GM19463 (cell line): ENCODE measurements at regions not wholly inside any gene's neighbourhood (a gene's known extent, or its start where the extent isn't known, plus 50 kb on each side); places are given as distances from the start of the nearest gene placed in this dataset.
"Not testable (repeated sequence)": the region's sequence is repeated elsewhere in the genome, so short reads cannot be mapped to it uniquely, and the experiment has no call there.

Experiments used
- ATAC-seq: cut with Tn5 transposase; IDR thresholded peaks from one replicate; pipeline ENCODE4 v1.9.1; 2021; ENCODE audit warnings: mild to moderate bottlenecking, moderate library complexity; ENCODE audit not compliant: unreplicated experiment

- ATAC-seq, result no peak
Observed at GRCh38 chr4:173652283-173652931, 122.4 kb upstream of the HAND2 start.

- ATAC-seq, result no peak
Observed at GRCh38 chr4:173651651-173652282, 121.7 kb upstream of the HAND2 start.

GRCh38 chr4:173647902-173648301, 117.9 kb upstream of the HAND2 start:
- ATAC-seq, result no peak

GRCh38 chr4:173642509-173642908, 112.5 kb upstream of the HAND2 start:
- no peak for ATAC-seq

GRCh38 chr4:173635395-173635794, 105.4 kb upstream of the HAND2 start:
- no peak for ATAC-seq

- no peak for ATAC-seq
Observed at GRCh38 chr4:173626277-173626676, 96.2 kb upstream of the HAND2 start.

- not testable (repeated sequence) for ATAC-seq
Observed at GRCh38 chr4:173618648-173619047, 88.6 kb upstream of the HAND2 start.

- ATAC-seq, result no peak
Observed at GRCh38 chr4:173609158-173609557, 79.1 kb upstream of the HAND2 start.

GRCh38 chr4:173608632-173609031, 78.6 kb upstream of the HAND2 start:
- not testable (repeated sequence) for ATAC-seq

- no peak for ATAC-seq
Observed at GRCh38 chr4:173591760-173592159, 61.7 kb upstream of the HAND2 start.

GRCh38 chr4:173590697-173591096, 60.7 kb upstream of the HAND2 start:
- ATAC-seq, result no peak

GRCh38 chr4:173585876-173586572, 56.0 kb upstream of the HAND2 start:
- no peak for ATAC-seq

- ATAC-seq, result no peak
Observed at GRCh38 chr4:173584506-173584905, 54.5 kb upstream of the HAND2 start.
